GM21786 (cell line): ENCODE measurements at regions not wholly inside any gene's neighbourhood (a gene's known extent, or its start where the extent isn't known, plus 50 kb on each side); places are given as distances from the start of the nearest gene placed in this dataset.

ENCODE experiments used
- ATAC-seq: cut with Tn5 transposase; IDR thresholded peaks from one replicate; pipeline ENCODE4 v1.9.1; 2021; ENCODE audit not compliant: unreplicated experiment

DNA sequence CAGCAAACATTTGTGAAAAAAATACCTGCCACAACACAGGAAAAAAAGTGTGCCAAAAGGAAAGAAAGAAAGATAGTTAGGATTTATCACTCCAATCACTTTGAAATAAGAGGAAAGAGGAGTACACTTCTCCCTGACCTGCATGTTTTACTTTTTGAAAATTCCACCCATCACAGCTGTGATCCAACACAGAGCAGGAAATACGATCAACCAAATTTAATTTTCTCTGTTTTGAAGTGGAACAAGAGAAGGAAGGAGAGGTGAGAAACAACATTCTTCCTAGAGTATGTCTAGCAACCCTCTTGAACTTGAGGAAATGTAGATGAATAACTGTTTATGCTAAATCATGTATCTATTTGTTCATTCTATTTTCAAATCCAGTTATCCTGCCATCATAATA is 284.7 kb upstream of the SYT1 start:
- ATAC-seq: no peak

DNA sequence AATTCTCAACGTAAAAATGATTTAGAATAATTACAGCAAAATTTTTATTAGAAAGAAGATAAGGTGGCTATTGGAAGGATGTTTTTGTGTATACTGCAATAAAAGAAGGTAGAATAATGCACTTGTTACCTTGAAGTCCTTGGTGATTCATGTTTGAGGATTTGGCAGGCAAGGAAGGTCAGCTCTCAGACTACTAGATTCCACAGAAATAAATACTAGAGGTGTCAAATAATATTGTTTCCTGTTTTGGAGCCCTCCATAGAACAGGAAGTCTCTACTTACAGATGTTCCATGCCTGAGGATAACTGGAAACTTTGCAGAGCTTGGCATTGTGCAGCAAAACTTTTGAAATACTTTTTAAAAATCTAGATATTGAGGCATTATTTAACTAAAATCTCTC is 284.3 kb upstream of the SYT1 start:
- ATAC-seq: no peak

DNA sequence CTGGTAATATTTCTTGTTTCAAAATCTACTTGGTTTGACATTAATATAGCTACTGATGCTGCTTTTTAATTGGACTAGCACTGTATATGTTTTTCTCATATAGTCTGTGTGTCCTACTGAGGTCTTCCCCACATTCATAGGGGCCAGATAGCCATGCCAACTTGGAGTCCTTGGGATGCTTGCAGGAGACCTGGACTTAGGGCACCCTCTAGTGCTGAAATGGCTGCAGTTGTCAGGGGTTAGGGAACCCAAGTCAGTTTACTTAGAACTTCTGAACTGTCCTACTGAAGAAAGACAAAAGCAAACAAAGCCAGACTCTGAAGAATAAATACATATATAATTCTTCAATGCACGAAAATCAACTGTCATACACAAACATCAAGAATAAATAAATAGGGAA is 279.9 kb upstream of the SYT1 start:
- ATAC-seq: no peak

DNA sequence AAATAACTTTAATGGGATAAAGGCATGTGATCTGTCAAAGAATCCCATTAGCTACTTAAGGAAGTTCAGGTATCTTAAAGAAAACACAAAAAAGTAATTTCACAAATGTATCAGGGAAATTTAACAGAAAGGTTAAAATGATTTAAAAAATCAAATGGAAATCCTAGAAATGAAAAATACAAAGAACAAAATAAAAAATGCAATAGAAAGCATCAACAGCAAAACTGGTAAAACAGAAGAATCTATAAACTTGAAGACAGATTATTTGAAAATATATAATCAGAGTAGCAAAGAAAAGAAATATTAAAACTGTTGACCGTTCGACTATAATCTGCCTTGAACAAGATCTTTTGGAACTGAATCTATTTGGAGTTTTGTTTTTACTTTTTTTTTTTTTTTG is 279.4 kb upstream of the SYT1 start:
- ATAC-seq: no peak

DNA sequence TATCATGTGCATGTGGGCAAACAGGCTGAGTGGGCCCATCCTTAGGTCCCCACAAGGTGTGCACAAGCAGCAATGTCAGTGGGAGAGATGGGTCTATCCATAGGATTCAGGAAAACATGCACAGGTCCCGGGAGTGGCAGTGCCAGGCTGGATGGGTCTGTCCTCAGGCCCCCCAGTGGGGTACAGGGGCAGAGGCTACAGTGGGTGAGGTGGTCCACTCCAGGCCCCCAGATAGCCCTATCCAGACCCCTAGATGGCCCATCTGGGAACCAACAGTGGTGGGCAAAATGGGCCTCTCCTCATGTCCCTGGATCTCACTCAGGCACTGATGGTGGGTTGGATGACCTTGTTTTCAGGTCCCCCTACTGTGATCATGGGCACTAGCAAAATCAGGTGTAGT is 277.8 kb upstream of the SYT1 start:
- no peak for ATAC-seq

DNA sequence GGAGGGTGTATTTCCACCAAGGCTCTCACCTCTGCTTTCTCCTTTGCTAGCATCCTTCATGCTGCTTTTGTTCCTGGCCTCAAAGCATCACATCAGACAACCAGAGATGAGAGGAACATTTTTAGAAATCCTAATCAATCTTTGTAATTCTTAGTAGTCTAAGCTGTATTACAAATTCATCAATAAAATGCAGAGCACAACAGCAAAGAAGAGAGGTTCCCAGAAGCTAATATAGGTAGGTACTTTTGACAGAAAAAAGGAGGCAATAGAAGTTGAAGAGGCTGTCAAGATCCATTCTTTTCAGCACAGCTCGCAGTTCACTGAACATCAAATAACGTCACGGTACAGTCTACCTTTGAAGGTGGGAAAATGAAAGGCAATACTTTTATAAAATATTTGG is 265.2 kb upstream of the SYT1 start:
- no peak for ATAC-seq

DNA sequence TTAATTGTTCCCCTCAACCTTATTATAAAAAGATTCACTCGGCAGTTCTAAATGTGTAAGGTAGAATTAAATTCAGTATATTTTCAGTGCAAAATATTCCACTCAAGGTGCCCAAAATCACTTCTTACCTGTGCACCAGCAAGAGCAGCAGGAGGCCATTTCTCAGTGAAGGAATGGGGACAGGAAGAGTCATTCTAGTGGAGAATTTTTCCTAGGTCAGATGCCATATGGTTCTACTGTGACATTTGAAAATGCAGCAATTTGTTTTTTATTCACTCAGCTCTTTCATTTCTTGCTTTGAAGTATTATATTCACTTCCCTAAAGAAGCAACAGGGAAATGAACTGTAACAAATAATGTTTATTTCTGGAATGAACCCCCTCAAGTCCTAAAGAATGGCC is 264.0 kb upstream of the SYT1 start:
- ATAC-seq: no peak

DNA sequence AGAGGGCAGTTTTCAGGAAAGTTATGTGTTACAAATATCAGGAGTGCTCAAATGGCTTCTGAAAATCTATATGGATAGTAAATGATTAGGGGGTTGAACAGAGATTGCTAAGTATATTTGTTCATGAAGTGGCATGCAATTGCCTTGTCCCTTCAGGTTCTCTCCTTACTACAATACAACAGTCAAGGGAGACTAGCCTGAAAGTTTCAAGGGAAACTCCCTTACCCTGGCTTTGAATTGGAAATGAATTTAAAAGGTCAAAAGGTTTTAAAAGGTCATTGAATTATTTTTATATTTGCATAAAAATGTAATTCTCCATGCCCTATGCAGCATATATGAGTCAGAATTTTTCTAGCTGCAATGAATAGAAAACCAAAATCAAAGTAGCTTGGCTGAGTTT is 253.1 kb upstream of the SYT1 start:
- ATAC-seq: no peak

DNA sequence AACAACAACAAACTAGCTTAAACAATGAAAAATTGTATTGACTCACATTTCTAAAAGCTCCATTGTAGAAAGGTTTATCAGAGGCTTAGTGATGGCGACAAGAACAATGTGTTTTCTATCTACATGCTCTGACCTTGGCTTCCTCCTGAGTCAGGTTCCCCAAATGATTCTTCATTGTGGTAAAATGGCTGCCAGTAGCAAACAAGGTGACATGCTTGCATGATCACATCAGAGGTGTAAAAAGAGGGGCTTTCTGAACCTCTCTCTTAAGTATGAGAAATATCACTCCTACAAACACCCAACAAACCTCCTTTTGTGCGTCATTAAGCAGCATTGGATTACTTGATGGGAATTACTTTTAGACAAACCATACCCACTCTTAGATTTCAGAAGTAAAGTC is 252.4 kb upstream of the SYT1 start:
- no peak for ATAC-seq

DNA sequence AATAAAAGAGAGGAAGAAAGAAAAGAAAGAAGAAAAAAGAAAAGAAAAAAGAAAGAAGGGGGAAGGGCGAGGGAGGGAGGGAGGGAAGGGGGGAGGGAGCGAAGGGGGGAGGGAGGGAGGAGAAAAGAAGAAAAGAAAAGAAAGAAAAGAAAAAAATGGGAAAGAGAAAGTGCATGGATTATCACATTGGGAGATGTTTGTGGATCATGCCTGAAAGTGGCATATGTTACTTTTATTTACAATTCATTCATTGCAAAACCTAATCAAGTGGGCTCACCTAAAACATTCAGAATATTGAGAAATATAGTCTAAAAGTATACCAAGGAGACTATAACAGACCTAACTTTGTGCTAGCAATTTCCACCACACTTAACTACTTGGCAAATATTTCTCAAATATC is 246.9 kb upstream of the SYT1 start:
- no peak for ATAC-seq

DNA sequence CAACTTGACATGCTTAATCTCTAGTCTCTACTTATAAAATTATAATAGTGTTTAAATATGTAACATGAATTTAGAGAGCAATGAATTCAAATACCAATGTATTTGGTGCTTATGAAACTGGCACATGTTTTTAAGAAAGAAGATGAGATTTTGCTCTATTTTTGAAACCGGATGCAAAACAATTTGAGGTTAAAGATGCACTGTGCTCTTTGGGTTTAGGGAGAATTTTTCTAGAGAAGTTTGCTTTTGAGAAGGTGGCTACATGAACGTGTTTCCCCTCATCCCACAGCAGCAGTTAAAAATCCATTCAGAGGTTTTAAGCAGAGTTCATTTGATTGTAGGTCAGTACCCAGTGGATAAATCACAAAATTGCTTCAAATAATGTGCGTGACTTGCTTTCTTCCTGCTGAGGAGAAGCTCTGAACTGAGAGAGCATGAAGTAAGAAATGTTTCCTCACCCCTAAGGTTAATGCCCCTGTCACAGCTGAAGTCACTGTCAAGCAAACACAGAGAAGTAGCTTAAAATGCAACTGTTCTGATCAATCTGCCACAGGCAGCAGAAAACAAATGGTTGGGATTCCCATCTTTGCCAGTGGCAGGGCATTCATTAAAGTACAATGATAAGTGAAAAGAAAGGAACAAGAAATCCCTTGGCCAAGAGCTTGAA is 241.9 kb upstream of the SYT1 start:
- ATAC-seq: no peak

DNA sequence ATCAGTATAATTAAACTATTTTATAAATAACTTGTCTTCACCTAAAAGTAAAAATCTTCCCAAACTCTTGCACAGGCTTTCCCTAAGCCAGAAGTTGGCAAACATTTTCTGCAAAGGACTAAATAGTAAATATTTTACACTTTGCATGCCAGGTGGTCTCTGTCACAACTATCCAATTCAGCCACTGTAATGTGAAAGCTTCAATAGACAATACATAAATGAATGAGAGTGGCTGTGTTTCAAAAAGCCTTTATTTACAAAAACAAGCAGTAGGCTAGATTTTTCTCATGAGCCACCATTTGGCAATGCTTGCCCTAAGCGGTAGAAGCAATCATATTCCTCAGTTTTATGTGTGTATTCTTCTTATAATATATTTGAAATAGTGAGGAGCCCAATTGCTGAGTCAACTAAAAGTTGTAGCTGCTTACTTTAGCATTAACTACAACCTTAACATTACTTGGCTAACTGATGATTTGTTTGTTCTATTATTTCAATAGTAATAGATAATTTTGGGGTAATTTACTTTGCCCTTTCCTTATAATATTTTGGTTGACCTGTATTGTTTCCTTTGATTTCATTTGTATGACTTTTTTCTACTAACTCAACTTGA is 236.0 kb upstream of the SYT1 start:
- no peak for ATAC-seq

DNA sequence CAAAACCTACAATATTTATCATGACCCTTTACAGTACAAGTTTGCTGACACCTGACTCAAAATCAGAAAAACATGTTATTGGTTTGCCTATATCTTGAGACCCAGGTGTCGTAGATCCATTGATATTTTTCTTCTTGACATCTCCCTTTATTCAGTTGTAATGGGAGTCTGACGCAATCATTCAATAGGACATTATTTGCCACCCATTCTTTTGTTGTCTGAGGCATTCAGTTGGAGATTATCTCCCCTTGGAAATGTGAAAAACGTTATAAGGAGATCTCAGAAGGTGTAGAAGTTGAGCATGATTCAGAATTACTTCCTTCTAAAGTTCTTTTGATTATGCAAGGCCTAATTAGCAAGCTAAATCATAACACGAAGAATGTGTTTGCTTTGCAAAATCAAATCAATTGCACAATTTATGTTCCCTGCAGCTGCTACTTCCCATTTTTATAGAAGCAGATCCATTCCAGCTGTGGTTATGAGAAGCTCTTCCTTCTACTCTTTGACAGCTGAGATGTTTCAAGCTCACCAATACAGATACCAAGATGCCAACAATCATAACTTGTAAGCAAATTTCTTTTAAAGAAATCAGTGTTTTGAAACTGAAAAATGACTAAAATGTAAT is 228.2 kb upstream of the SYT1 start:
- ATAC-seq: no peak

DNA sequence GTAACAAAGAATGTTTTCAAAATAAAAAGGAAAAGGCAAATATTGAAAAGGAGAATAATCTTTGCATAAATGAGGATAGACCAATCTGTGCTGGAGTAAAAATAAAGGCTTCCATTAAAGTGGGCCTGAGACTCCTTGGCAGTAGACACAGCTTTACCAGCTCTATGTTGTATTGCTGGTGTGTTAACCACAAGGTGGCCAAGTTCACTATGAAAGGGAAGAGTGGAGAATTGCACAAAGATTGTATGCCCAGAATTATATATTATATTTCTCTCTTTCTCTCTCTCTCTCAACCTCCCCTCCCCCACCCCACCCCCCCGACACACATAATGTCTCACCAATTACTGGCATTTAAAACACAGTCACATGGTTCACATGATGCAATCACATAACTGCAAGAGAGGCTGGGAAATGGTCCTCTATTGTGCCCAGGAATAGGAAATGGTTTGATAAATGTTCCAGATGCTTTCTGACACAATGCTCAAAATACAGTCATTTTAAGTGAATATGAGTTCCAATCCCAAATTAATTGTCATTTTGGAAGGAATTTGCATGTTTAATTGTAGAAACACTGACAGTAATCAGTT is 222.6 kb upstream of the SYT1 start:
- ATAC-seq: no peak

DNA sequence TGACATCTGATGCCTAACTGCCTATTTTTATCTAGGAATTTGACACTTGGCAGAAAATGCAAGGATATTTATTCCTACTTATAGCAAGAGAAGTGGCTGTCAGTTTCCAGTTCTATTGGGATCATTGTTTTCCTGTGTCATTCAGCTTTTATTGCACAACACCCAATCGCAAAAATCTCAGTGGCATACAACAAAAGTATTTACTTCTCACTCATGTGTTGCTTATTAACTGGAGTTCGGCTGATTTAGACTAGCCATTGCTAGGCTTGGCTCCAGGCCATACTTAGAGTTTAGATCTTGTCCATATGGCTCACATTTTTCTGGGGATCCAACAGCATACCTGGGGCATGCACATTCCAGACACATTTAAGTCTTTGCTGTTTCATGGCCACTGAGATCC is 218.6 kb upstream of the SYT1 start:
- no peak for ATAC-seq

DNA sequence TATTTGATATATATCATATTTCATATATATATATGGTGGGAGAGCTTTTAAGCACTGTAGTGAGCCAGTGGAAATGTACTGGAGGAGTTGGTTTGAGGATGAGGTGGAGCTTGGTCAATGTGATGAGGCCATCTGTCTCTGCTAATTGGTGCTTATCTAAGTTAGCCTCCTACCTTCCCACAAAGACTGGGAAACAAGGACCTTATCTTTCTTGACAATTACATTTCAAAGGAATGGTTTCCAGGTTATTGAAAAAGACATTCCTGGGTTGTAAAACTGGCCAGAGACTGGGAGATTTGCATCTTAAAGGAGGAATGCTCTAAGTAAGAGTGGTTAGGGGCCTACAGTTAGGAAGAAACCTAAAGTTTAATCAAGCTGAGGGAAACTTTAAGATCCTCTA is 212.8 kb upstream of the SYT1 start:
- ATAC-seq: no peak

DNA sequence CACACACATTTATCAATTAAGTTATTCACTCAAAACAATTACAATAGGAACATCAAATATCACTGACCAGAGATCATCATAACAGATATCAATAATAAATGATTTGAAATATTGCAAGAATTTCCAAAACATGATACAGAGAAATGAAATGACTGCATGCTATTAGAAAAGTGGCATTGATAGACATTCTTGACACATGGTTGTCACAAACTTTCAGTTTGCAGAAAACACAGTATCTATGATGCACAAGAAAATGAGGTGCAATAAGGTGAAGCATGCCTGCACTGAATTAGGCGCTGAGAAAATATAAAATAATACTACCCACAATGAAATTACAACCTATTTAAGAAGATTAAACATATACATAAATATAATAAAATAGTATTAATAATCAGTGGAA is 198.0 kb upstream of the SYT1 start:
- ATAC-seq: no peak

DNA sequence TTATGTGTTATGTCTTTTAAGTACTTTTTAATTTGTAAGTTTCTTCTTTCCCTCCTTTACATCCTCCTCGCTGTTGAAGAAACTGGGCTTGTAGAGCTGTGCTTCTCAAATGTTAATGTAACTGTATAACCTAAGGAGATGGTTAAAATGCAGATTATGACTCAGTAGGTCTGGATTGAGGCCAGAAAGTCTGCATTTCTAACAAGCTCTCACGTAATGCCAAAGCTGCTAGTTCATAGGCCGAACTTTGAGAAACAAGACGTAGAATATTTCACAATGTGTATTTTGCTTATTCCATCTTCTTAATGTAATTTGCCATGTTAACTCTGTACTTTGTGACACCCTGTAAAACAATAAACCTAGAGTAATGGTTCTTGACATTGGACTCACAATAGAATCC is 193.3 kb upstream of the SYT1 start:
- no peak for ATAC-seq

DNA sequence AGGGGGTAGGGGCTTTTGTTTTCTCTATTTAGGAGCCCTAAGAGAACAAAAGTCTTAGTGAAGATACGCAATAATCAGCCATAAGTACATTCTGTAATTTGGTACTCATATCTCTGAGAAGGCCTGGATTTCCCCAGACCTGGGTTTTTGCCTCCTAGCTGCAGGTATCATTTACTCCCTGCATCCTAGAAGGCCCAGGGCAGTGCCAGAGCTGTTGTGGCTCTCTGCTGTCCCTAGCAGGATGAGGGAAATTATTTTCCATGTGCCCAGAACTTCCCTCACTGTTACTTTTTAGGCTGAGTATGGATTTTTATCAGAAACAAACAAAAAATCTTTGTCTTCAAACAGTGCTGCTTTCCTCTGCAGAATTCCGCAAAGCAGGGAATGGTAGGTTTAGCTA is 192.5 kb upstream of the SYT1 start:
- ATAC-seq: no peak

DNA sequence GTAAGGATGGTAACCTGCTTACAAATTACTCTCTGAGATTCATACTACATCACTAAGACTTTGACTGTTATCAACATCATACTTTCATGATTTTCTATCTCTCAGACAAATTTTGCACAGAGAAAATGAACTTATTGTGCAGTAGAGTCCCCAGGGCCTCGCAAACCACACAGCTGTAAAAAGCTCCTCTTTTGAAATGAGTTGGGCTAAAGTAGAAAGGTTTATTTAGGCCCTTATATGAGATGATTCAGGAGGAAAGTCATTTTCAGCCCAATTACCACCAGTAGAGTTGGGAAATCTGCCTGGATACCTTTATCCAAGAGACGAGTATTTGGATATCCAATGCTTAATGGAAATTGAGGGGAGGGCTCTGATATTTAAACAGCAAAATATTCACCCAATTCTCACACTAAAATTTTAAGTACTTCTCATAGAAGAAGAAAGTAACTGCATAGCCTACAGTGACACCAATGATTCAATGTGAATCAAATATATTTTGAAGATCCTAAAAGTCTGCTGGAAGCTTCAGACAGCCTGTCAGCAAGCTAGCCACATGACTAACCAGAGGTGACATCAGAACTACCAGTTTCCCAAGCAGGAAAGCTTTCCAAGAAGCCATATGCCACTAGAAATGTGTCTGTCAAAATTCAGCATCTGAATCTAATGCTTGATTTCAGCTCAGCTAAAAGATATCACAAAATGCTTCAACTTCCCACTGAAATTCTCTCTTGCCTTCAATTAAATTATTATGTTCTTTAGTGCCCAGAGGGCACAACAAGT is 190.1 kb upstream of the SYT1 start:
- no peak for ATAC-seq

DNA sequence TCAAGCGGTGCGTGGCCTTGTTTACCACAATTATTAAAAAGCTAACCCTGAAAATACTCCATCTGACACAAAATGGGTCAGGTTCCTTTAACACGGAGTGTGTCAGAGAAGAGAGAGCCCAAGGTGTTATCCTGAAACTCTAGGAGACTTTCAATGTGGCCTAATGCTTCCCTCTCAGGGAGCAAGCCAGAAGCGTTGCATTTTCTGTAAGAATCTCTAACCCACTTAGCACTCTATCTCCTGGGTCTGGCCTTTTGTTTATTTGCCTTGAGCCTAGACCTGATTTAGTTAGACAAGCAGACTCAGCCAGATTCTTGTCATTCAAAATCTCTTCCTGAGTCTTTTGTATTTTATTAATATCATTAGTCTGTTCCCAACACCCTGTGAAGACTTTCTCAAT is 184.0 kb upstream of the SYT1 start:
- no peak for ATAC-seq

DNA sequence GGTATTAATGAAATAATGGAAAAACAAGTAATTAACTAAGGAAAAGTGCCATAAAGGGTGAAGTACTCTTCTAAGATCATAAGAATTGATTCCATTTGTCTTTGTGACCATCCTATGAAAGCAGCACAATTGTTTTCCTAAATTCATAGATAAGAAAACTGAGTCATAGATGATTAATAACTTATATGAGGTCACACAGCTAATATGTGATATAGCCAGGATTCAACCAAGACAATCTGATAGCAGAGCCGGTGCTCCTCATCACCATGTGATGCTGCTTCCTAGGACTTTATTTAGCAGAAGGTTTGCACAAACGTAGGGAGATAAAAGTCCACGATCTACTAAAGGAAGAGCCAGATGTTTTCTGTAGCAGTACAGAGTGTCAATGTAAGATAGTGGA is 181.5 kb upstream of the SYT1 start:
- no peak for ATAC-seq
